H9 (cell line): ENCODE measurements at regions not wholly inside any gene's neighbourhood (a gene's known extent, or its start where the extent isn't known, plus 50 kb on each side); places are given as distances from the start of the nearest gene placed in this dataset.
A peak's percentile ranks its signal among the peaks of the same experiment; 100 is the strongest.

ENCODE experiments used
- DNase-seq: peaks from one replicate; pipeline ENCODE4 v3.0.0-alpha.2; 2017
- H2AFZ ChIP-seq: one replicate; pipeline ENCODE4 v1.6.1; 2013; ENCODE audit warnings: mild to moderate bottlenecking, low read length, control low read depth, moderate library complexity
- H2AK5ac ChIP-seq: 2 replicates; pipeline ENCODE4 v1.6.1; 2013; ENCODE audit warnings: low read length, control low read depth, mixed read lengths; ENCODE audit not compliant: insufficient read length
- H2BK120ac ChIP-seq: one replicate; pipeline ENCODE4 v1.6.1; 2013; ENCODE audit warnings: low read depth, mild to moderate bottlenecking, low read length, control low read depth, inconsistent platforms; ENCODE audit not compliant: poor library complexity, severe bottlenecking
- H2BK12ac ChIP-seq: 2 replicates; pipeline ENCODE4 v1.6.1; 2013; ENCODE audit warnings: low read length, control low read depth, mixed read lengths, low read depth; ENCODE audit not compliant: insufficient read length
- H2BK15ac ChIP-seq: 2 replicates; pipeline ENCODE4 v1.6.1; 2013; ENCODE audit warnings: low read depth, low read length, control low read depth
- H2BK20ac ChIP-seq: one replicate; pipeline ENCODE4 v1.6.1; 2013; ENCODE audit warnings: low read depth, mild to moderate bottlenecking, low read length, control low read depth, inconsistent platforms; ENCODE audit not compliant: poor library complexity, severe bottlenecking
- H2BK5ac ChIP-seq: 2 replicates; pipeline ENCODE4 v1.6.1; 2013; ENCODE audit warnings: low read length, control low read depth, mixed read lengths; ENCODE audit not compliant: insufficient read length
- H3K14ac ChIP-seq: 2 replicates; pipeline ENCODE4 v1.6.1; 2013; ENCODE audit warnings: low read length, control low read depth; ENCODE audit not compliant: insufficient read depth
- H3K18ac ChIP-seq: 2 replicates; pipeline ENCODE4 v1.6.1; 2013; ENCODE audit warnings: low read depth, mild to moderate bottlenecking, mixed read lengths, low read length, control low read depth; ENCODE audit not compliant: insufficient read length
- H3K23ac ChIP-seq: 2 replicates; pipeline ENCODE4 v1.6.1; 2013; ENCODE audit warnings: low read length, control low read depth, mixed read lengths, low read depth; ENCODE audit not compliant: insufficient read length
- H3K23me2 ChIP-seq: 2 replicates; pipeline ENCODE4 v1.6.1; 2013; ENCODE audit warnings: low read depth, mild to moderate bottlenecking, mixed read lengths, low read length, control low read depth; ENCODE audit not compliant: insufficient read length, poor library complexity, severe bottlenecking
- H3K27ac ChIP-seq: 2 replicates; pipeline ENCODE4 v1.5.1; 2013; ENCODE audit warnings: low read length, control low read depth, mixed read lengths, low read depth; ENCODE audit not compliant: insufficient read length
- H3K27me3 ChIP-seq: 2 replicates; pipeline ENCODE4 v1.6.1; 2013; ENCODE audit warnings: low read length, control low read depth, inconsistent platforms; ENCODE audit not compliant: insufficient read depth
- H3K4ac ChIP-seq: 2 replicates; pipeline ENCODE4 v1.6.1; 2013; ENCODE audit warnings: low read depth, mild to moderate bottlenecking, control low read depth, inconsistent platforms, low read length, moderate library complexity
- H3K4me1 ChIP-seq: 2 replicates; pipeline ENCODE4 v1.6.1; 2013; ENCODE audit warnings: low read length, control low read depth, inconsistent platforms; ENCODE audit not compliant: insufficient read depth
- H3K4me2 ChIP-seq: 2 replicates; pipeline ENCODE4 v1.6.1; 2013; ENCODE audit warnings: low read length, control low read depth, mixed read lengths; ENCODE audit not compliant: insufficient read length, insufficient read depth
- H3K56ac ChIP-seq: 2 replicates; pipeline ENCODE4 v1.6.1; 2013; ENCODE audit warnings: low read depth, mild to moderate bottlenecking, mixed read lengths, low read length, control low read depth; ENCODE audit not compliant: insufficient read length
- H3K79me1 ChIP-seq: 2 replicates; pipeline ENCODE4 v1.6.1; 2013; ENCODE audit warnings: low read depth, mild to moderate bottlenecking, moderate library complexity, low read length, control low read depth, inconsistent platforms; ENCODE audit not compliant: insufficient read depth, poor library complexity, severe bottlenecking
- H3K79me2 ChIP-seq: 2 replicates; pipeline ENCODE4 v1.6.1; 2013; ENCODE audit warnings: low read length, control low read depth, inconsistent platforms; ENCODE audit not compliant: insufficient read depth
- H3K9ac ChIP-seq: 2 replicates; pipeline ENCODE4 v1.6.1; 2013; ENCODE audit warnings: low read length, control low read depth, mixed read lengths; ENCODE audit not compliant: insufficient read length; ENCODE audit errors: extremely low read depth
- H3K9me3 ChIP-seq: one replicate; pipeline ENCODE4 v1.6.1; 2013; ENCODE audit warnings: low read depth, low read length, inconsistent platforms; ENCODE audit not compliant: control insufficient read depth
- H3T11ph ChIP-seq: one replicate; pipeline ENCODE4 v1.6.1; 2013; ENCODE audit warnings: mild to moderate bottlenecking, low read length, control low read depth, inconsistent platforms
- H4K20me1 ChIP-seq: one replicate; pipeline ENCODE4 v1.6.1; 2013; ENCODE audit not compliant: control insufficient read depth, insufficient read length, insufficient read depth
- H4K5ac ChIP-seq: 2 replicates; pipeline ENCODE4 v1.6.1; 2013; ENCODE audit warnings: low read depth, mild to moderate bottlenecking, mixed read lengths, low read length, control low read depth; ENCODE audit not compliant: insufficient read length
- H4K8ac ChIP-seq: replicated peaks from 2 replicates; pipeline ENCODE4 v1.6.1; 2013; ENCODE audit warnings: low read length, control low read depth, mixed read lengths, low read depth; ENCODE audit not compliant: insufficient read length
- H4K91ac ChIP-seq: 2 replicates; pipeline ENCODE4 v1.6.1; 2013; ENCODE audit warnings: low read depth, mild to moderate bottlenecking, moderate library complexity, mixed read lengths, low read length, control low read depth; ENCODE audit not compliant: insufficient read length
- H3K27ac Mint-ChIP-seq, 3 experiments: 2 replicates in 2 of 3; 3 replicates in 1 of 3; pipeline ENCODE4 v1.8.0; 2020 to 2021; ENCODE audit warnings: mixed read lengths in 3 of 3, mild to moderate bottlenecking in 1 of 3, moderate library complexity in 1 of 3
- H3K27me3 Mint-ChIP-seq: 2 replicates; pipeline ENCODE4 v1.8.0; 2021; ENCODE audit warnings: low read depth, mild to moderate bottlenecking, moderate library complexity, mixed read lengths
- H3K36me3 Mint-ChIP-seq, 3 experiments: 2 replicates in 2 of 3; 3 replicates in 1 of 3; pipeline ENCODE4 v1.8.0; 2020 to 2021; ENCODE audit warnings: low read depth in 3 of 3, mixed read lengths in 3 of 3; ENCODE audit not compliant: insufficient read depth in 1 of 3
- H3K4me1 Mint-ChIP-seq, 2 experiments: 2 replicates each; pipeline ENCODE4 v1.8.0; 2020; ENCODE audit warnings: mixed read lengths in 2 of 2
- H3K4me3 Mint-ChIP-seq, 2 experiments: 2 replicates in 1 of 2; 3 replicates in 1 of 2; pipeline ENCODE4 v1.8.0; 2020 to 2021; ENCODE audit warnings: mild to moderate bottlenecking in 2 of 2, mixed read lengths in 2 of 2, moderate library complexity in 1 of 2
- H3K9me3 Mint-ChIP-seq, 2 experiments: 2 replicates in 1 of 2; 3 replicates in 1 of 2; pipeline ENCODE4 v1.8.0; 2020; ENCODE audit warnings: mild to moderate bottlenecking in 2 of 2, mixed read lengths in 2 of 2, moderate library complexity in 1 of 2
- WGBS: extraction: QIAGEN DNeasy Blood & Tissue Kit; methylation state at CpG from one replicate; pipeline ENCODE4 v1.1.7; 2013; ENCODE audit warnings: missing lambda C conversion rate, low lambda C conversion rate, mixed read lengths; ENCODE audit not compliant: insufficient read length; ENCODE audit errors: extremely low coverage; 5-methylcytosine and 5-hydroxymethylcytosine counted together
- TF ChIP-seq, protein P1 (sequence below): fragments of 200-600 bp; sonication (generic); conservative IDR thresholded peaks from 3 replicates; pipeline ENCODE4 v1.8.0; 2021; ENCODE audit warnings: antibody characterized with exemption, mild to moderate bottlenecking

- DNase-seq = no peak
- Mint-ChIP-seq H3K4me1 (no peaks in the 10 kb centered on the region), H3K27ac (no peak overlapping the region), H3K9me3 (no peaks in the 10 kb centered on the region), H3K36me3 (no peaks in the 10 kb centered on the region), H3K27me3 (no peaks in the 10 kb centered on the region), H3K4me3 (no peak overlapping the region)
- Histone ChIP-seq H3K79me2 (no peaks in the 10 kb centered on the region), H3K79me1 (no peaks in the 10 kb centered on the region), H3K9me3 (no peaks in the 10 kb centered on the region), H4K8ac (no peak overlapping the region), H3K4ac (no peak overlapping the region), H2BK15ac (no peak overlapping the region), H3K27ac (no peak overlapping the region), H3K4me2 (no peak overlapping the region), H3K23ac (no peak overlapping the region), H3K9ac (no peak overlapping the region), H4K5ac (no peak overlapping the region), H3K4me1 (no peaks in the 10 kb centered on the region), H2AFZ (peak overlapping the region; percentile 8), H2BK120ac (no peak overlapping the region), H2BK20ac (no peak overlapping the region), H3T11ph (no peak overlapping the region), H4K91ac (no peak overlapping the region), H3K18ac (no peak overlapping the region), H3K27me3 (no peaks in the 10 kb centered on the region; the same call in 1 of the 2 replicates), H2BK12ac (no peak overlapping the region), H3K14ac (no peak overlapping the region), H3K56ac (no peak overlapping the region), H4K20me1 (no peaks in the 10 kb centered on the region), H3K23me2 (no peaks in the 10 kb centered on the region), H2BK5ac (no peak overlapping the region), H2AK5ac (no peak overlapping the region)
- WGBS = no CpG with 5 or more reads among the region's 2 CpGs
- TF ChIP-seq, protein P1, sequence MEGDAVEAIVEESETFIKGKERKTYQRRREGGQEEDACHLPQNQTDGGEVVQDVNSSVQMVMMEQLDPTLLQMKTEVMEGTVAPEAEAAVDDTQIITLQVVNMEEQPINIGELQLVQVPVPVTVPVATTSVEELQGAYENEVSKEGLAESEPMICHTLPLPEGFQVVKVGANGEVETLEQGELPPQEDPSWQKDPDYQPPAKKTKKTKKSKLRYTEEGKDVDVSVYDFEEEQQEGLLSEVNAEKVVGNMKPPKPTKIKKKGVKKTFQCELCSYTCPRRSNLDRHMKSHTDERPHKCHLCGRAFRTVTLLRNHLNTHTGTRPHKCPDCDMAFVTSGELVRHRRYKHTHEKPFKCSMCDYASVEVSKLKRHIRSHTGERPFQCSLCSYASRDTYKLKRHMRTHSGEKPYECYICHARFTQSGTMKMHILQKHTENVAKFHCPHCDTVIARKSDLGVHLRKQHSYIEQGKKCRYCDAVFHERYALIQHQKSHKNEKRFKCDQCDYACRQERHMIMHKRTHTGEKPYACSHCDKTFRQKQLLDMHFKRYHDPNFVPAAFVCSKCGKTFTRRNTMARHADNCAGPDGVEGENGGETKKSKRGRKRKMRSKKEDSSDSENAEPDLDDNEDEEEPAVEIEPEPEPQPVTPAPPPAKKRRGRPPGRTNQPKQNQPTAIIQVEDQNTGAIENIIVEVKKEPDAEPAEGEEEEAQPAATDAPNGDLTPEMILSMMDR = no peak
Measured at GRCh38 chr5:164600274-164600673, 1094.9 kb downstream of the MAT2B start.
